ENCODE measurements at regions not wholly inside any gene's neighbourhood (a gene's known extent, or its start where the extent isn't known, plus 50 kb on each side); places are given as distances from the start of the nearest gene placed in this dataset.
"Not testable (repeated sequence)": the region's sequence is repeated elsewhere in the genome, so short reads cannot be mapped to it uniquely, and the experiment has no call there.

DNA sequence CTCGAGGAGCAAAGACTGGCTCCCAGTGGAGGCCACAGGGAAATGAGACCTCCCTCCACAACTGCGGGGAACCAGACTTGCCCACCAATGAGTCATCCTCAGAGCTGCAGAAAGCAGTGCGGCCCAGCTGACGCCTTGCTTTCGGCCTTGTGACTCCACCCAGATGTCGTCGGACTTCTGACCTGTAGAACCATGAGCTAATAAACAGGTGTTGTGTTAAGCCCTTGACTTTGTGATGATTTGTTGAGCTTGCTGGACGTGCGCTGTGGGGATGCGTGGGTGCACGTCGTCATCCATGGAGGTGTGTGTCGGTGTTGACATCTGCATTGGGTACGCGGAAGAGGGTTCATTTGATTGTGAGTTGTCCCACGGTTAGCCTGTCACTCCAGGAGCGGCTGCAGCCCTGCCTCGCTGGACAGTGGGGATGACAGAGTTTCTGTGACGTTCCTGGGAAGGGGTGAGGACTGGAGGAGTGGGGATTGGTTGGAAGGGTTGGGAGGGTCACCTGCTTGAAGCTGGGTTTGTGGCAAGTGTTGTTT, 154.1 kb downstream of the SH3BP4 start:
- DNase-seq: no peak

DNA sequence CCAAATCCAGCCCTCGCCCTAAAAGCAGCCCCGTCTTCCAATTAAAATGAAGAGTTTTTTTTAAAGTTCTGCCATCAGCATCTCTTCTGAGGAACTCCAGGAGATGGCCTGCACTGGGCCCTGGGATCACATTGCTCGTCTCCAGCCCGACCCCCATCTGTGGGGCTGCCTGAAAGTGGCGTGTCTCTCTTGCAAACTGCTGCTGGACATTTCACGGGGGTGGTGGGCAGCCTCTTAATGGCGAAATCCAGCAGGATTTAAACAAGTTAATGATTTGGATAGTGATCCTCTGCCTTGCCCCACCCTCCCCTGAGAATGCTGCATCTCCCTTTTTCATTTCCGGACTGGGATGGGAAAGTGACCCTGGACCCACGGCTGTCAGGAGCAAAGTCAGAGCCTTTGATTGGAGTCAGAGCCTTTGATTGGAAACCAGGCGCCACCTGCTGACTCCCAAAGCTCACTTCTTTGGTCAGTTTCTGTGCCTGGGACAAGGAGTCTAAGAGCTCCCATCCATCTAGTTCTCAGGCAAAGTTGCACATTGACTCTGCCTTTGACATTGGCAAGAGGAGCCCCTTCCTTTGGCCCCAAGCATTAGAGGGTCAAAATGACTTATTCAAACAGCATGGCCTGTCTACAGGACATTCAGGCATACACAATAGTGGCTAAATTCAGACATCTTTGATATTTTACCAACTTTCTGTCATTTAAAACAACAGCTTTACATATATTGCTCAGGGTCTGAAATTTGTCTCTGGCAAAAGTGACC, 155.2 kb downstream of the SH3BP4 start:
- peak; percentile 13 for DNase-seq

DNA sequence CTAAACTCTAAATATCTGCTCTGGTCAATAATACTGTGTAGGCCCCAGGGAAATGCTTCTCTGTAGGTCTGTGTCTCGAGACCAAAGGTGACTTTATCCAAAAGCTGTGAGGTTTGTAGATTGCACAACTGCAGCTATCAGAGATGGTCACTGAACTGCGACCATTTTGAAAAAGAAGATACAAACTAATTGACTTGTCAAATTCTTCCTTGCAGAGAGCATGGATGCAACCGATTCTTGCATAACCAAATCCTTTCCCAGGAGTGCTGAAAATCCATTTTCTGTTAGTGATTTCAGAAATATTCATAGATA, 155.8 kb downstream of the SH3BP4 start:
- DNase-seq: no peak

DNA sequence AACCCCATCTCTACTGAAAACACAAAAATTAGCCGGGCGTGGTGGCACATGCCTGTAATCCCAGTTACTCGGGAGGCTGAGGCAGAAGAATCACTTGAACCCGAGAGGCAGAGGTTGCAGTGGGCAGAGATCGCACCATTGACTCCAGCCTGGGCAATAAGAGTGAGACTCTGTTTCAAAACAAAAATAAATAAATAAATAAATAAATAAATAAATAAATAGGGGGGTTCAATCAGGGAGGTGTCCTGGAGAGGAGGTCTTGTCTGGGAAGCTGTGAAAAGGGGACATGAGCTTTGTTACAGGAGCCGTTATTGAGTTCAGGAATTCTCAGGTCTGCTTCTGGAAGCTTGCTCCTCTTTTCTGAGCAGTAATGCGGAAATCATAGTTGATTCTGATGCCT, 157.7 kb downstream of the SH3BP4 start:
- not testable (repeated sequence) for DNase-seq

DNA sequence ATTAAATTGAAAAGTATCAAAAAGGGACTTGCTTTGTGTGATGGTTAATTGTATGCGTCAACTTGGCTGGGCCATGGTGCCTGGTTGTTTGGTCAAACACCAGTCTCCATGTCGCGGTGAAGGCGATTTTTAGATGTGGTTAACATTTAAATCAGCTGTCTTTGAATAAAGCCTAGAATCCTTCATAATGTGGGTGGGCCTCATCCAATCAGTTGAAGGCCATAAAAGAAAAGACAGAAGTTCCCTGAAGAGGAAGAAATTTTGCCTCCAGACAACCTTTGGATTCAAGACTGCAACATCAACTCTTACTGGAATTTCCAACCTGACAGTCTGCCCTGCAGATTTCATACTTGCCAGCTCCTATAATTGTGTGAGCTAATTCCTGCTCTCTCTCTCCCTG, 160.5 kb downstream of the SH3BP4 start:
- DNase-seq: no peak

DNA sequence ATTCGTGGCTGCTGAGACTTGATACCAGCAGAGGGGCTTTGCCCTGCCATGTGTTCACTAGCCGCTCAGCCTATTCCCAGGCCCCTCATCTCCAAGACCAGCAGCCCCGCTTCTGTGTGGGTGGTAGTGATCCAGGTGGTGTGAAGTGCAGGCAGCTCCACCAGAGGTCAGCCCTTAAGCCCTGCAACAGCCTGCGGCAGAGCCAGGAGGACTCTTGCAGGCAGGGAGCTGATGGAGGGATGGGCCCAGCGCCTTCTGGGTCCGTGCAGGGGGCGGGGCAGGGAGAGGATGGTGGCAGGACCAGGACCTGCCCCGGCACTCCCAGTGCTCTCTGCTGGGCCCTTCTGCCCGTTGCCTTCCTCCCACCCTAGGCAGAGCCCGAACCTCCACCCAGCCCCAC, 162.0 kb downstream of the SH3BP4 start:
- DNase-seq: no peak

DNA sequence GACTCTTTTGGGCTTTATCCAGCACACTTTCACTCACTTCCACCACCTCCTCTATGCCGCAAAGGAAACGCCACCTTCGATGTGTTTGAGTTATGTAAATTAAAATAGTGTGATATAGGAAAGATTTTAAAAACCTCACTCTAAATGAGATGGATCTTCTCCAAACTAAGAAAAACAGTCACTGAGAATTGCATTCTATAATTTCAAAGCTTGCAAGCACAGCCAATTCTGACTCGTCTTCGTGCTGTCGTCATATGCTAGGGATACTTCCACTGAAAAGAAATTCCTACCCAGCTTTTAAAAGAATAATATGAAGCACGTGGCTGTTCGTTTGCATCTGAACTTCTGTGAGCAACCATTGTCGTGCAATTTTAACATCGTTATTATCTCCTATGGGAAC, 162.5 kb downstream of the SH3BP4 start:
- DNase-seq: no peak

DNA sequence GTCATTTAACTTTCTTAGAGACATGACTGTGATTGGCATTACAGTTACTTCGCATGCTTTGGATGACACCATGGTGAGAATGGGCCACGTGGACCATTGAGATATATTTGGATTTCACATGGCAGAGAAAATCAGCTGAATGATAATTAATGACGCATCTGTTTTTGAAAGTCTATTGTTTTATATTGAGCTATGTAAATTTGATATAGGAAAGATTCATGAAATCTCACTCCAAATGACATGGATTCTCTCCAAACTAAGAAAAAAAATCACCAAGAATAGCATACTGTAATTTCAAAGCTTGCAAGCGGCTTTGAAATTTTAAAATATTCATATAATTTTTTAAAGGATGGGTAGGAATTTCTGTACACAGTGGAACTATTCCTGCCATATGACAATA, 163.7 kb downstream of the SH3BP4 start:
- DNase-seq: no peak

DNA sequence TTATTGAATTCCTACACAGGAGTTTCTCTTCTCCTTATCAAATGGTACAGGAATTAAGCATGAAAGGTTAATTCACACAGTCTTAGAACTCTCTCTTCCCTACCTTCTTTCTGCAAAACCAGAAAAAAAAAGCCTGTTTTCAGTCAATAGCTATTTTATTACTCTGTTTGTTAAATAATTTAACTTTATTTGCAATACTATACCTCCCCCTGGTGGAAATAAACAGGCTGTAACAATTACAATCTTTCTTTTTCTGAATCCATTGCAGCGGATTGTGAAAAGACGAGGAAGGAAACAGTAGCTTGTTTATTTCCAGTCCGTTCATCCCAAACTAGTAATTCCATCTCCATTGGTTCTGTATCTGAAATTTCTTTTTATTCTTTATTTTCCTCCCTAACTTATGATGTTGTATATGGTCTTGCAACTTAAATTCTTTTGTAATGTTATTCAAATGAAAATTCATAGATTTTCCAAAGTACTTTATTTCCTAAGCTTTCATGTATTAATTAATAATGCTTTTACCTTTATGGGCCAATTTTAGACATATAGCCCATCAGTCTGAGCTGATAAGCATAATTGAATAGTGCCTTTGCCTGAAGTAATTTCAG, 165.2 kb downstream of the SH3BP4 start:
- DNase-seq: peak; percentile 15

DNA sequence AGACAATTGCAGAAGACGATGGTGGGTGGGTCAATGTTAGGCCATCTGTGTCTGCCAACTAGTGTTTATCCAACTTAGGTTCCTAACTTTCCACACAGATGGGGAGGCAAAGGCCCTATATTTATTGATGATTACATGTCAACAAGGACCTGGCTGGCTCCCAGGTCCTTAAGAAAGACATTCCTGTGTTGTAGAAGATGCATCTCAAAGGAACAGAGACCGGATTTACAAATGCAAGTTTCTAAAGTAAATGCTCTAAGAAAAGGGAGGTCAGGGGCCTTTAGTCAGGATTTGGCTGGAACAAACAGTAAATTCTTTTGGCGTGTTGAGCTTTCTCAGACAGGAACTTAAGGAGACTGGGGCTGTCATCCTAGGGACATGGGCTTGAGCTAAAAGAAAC, 175.0 kb downstream of the SH3BP4 start:
- DNase-seq: no peak

DNA sequence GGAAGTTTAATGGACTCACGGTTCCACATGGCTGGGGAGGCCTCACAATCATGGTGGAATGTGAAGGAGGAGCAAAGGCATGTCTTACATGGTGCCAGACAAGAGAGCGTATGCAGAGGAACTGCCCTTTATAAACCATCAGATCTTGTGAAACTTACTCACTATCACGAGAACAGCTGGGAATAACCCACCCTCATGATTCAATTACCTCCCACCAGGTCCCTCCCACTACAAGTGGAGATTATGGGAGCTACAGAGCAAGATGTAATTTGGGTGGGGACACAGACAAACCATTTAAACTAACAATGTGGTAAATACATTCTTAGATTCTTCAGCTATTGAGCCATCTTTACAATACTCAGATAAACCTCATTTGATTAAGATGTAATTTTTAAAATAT, 176.1 kb downstream of the SH3BP4 start:
- DNase-seq: no peak

DNA sequence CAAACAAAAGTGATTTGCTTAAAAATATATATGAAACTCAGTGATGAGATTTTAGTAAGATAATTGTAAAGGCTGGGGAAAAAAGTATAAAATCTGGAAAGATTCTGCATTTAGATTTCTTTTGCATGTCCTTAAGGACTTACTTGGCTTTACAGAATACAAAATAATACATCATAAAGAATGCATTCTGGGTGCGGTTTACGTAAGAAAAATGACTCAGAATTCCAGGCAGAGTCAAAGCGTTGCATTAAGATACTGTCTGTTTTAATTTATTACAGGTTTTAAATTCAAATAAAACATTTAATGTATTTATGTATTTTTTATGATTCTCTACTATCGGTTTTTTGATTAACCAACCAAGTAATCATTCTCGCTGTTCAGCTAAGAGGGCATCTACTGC, 178.0 kb downstream of the SH3BP4 start:
- DNase-seq: no peak

DNA sequence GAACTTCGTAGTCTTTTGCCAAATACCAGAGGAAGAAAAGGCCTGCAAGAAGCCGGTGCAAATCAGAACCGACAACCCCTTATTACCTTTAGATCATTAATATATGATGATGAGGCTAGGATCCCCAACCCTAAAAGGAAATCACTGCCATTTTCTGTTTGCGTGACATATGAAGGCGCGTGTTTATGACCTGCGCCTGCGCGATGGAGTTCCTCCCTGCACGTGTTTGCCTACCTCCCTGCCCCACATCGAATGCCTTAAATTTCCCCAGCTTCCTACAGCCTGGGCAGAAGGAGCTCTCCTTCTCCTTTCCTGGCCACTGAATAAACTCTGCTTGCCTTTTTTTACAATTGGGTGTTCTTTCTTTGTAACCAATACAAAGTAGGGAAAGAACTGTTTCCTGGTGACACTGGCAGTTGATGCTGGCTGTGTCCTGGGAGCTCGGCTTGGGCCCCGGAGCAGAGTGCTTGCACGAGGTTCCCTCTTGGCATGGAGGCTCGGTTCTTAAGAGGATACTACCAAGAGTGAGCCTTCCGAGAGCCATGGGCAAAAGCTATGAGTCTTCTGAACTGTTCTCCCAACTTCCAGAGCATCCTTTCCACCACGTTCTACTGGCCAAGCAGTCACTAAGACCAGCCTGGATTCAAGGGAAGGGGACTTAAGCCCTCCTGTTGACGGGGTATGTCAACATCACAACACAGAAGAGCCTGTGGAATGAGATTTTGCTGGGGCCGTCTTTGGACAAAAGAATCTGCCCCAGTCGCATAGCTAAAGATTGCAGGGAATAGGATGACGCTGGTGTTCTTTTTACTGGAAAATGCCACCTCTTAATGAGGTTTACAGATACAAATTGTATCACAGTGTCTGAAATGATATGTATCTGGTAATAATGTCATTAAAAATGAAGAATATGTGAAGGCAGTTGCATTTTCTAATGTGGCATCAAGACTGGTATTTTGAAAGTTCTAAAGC, 179.8 kb downstream of the SH3BP4 start:
- DNase-seq: no peak

DNA sequence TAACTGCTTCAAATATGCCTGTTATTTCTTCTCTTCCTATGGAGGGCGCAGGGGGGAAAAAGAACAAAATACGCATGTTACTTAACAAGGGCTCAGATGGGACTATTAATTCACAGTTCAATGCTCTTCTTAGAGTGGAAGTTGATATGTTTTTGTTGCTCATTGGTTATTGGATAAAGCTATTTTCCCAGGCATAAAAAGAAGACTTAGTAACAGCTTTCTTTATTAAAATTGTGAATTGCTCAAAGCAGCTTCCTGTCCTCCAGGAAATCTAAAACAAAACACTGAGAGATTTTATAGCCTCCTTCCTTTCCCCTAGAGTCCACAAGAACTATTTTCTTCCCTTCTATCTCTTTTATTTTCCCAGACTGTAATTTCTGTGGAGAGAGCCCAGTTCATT, 180.8 kb downstream of the SH3BP4 start:
- no peak for DNase-seq

DNA sequence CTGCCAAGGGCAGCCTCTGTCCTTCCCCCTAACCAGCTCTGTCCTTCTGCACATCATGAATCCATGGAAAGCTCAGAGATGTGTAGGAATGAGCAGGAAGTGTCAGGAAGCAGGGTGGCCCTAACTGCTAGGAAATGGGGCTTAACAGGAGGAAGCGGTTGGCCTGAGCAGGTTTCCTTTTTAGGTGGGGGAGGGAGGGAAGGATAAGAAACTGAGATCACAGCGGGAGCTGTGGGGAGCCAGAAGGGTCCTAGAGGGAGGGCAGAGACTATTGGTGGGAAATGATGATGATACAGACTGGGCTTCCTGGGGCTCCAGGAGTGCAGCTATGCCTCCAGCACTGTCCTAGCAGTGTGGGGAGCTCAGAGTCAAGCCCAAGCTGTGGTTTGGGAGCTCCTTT, 182.0 kb downstream of the SH3BP4 start:
- no peak for DNase-seq

DNA sequence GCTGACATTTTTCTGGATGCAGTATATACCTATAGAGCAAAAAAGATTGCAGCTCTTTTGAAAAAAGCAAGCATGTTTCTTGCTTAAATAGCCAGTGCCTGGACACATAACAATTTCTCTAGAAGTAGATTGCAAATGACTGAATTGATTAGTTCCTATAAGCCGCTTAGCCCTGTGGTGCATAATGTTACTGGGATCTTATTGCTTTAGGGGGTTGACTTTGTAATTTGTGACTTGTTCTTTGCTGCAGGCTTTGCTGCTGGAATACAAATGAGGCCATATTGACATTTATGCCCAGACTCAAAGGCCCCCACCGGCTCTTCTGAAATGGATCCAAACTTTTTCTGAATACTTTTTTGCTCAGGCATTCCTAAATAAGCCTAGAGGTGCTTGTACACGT, 182.6 kb downstream of the SH3BP4 start:
- DNase-seq: no peak

DNA sequence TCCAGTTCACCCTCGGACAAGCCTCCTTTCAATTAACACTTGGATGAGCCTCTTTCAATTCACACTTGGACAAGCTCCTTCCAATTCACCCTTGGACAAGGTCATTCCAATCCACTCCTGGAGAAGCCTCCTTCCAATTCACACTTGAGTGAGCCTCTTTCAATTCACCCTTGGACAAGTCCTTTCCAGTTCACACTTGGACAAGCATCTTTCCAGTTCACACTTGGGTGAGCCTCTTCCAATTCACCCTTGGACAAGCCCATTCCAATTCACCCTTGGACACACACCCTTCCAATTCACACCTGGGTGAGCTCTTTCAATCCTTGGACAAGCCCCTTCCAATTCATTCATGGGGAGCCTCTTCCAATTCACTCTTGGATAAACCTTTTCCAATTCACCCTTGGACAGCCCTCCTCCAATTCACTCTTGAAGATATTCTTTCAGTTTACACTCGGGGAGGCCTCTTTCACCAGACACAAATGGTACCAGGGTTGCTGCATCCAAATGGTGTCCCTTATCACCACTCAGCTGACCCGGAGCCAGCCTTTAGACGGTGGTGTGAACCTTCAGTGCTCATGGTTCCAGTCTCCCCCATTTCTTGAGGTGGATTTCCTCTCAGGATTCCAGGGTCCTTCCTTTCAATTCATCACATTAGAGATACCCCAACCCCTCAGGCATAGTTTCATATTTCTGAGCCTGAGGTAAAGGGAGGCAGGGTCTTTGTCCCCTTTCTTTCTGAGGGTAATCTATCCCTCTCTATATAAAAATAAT, 183.6 kb downstream of the SH3BP4 start:
- DNase-seq: no peak

DNA sequence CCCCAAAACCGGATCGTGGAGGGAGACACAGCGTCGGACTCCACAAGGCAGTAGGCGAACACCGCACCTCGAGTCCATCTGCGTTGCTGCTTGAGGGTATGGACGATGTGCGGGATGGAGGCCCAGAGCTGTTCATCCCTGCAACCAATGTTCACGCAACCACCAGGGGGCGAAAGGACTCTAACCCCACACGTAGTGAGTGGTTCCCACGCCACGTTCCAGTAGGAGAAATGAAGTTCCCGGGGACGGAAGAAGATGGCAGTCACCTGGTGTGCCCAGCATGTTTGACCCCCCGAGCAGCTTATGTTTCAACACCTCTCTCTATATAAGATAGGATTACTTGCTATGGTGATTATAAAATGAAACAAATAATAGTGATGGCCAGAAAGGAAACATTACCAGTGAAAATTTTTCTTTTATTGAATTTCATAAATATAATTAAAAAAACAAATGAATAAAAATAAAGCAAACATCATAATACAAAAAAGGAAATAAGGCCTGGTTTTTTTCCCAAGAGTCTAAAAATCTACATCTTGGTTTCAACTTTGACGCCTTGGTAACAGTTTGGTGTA, 184.3 kb downstream of the SH3BP4 start:
- DNase-seq: peak; percentile 51

DNA sequence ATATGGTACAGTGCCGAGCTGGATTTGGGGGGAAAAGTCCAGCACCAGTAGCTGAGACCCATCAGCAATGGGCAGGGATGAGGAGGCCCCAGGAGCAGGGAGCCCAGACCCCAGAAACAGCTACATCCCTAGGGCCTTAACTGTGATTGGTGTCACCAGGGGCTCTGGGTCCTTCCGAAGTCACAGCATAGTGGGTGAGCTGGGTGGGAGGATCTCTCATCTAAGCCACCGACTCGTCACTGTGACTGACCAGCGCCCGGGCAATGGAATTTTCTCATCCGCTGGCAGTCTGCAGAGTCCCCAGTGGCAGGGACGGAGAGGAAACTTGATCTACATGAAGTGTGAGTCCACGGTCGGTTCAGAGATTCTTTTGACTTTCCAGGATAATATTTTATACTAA, 186.5 kb downstream of the SH3BP4 start:
- DNase-seq: no peak

DNA sequence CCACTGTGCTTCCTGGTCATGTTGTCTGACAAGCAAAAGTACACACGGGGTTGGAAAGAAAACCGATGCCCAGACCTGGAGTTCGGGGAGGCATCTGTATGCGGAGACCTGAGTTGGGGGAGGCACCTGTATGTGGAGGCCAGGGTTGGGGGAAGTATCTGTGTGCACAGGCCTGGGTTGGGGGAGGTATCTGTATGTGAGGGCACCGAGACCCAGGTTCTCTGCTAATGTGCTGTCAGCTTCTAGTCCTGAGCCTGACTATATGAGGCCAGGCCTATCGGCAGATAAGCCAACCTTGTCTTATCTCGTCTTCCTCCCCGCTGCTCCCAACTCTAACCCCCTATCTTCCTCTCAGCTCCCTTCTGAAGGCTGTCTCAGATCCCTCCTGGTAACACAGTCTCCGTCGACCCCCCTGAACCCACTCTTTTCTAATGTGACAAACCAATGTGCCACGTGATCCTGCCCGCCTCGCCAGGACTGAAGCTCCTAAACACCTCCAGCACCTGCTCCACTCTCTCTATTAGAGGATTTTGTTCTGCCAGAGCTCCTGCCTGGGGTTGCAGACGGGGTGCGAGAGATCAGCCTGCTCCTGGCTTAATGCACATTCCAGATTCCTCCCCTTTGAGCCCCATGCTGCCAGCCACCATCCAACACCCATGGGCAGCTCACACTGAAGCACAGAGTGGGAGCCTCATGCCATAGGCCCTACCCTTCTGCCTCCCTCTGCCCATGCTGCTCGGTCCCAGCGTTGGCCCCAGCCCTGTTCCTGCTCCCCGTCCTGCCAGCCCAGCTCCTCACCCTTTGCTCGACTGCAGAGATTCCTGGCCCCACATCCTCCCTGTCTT, 188.4 kb downstream of the SH3BP4 start:
- DNase-seq: no peak

DNA sequence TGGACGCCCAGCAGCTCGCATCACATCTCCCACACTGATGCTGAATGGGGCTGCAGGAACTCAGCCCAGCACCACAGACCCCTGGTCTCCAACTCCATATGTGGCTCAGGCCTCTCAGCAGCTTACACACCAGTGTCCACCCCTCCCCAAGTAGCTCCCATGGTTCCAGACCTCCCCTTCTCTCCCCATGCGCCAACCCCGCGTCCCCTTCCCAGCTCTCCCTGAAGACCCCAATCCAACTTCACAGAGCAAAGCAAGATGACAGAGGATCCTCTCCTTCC, 188.9 kb downstream of the SH3BP4 start:
- no peak for DNase-seq
